Astrocyte of the spinal cord (primary cell): ENCODE measurements at regions not wholly inside any gene's neighbourhood (a gene's known extent, or its start where the extent isn't known, plus 50 kb on each side); places are given as distances from the start of the nearest gene placed in this dataset.

Experiments used
- DNase-seq: peaks from one replicate; pipeline ENCODE4 v3.0.0; 2011; ENCODE audit warnings: low read depth, low spot score
- H3K4me3 ChIP-seq: 2 replicates; pipeline ENCODE4 v1.5.1; 2011; ENCODE audit warnings: low read depth, mild to moderate bottlenecking, low read length, moderate library complexity
- CTCF ChIP-seq: IDR thresholded peaks from 2 replicates; pipeline ENCODE4 v1.5.1; 2012; ENCODE audit warnings: low read depth, mild to moderate bottlenecking, low read length, inconsistent platforms
- in situ Hi-C: cut with HindIII; loops from 2 replicates; pipeline ENCODE4 v1.10.0; 2017; ENCODE audit warnings: low sequenced_read_pairs

- no peak overlapping the region for H3K4me3 ChIP-seq
- no peak for DNase-seq
- in situ Hi-C loops = no loop called here
- no peak for TF ChIP-seq CTCF
Observed at GRCh38 chr14:66345986-66346385, 140.2 kb upstream of the CCDC196 start.

- no peak for TF ChIP-seq CTCF
- no peak for DNase-seq
- H3K4me3 ChIP-seq = no peak overlapping the region
- in situ Hi-C loops = no loop called here
Observed at GRCh38 chr14:66351310-66351709, 134.9 kb upstream of the CCDC196 start.

GRCh38 chr14:66359500-66359899 lies 126.7 kb upstream of the CCDC196 start:
- peak; percentile 41 for TF ChIP-seq CTCF
- no peak overlapping the region for H3K4me3 ChIP-seq
- in situ Hi-C loops = no loop called here
- peak; percentile 54 for DNase-seq

- TF ChIP-seq CTCF = no peak
- in situ Hi-C loops = no loop called here
- no peak overlapping the region for H3K4me3 ChIP-seq
- no peak for DNase-seq
Observed at GRCh38 chr14:66360366-66360926, 125.7 kb upstream of the CCDC196 start.

GRCh38 chr14:66361013-66361412 lies 125.2 kb upstream of the CCDC196 start:
- H3K4me3 ChIP-seq = no peak overlapping the region
- in situ Hi-C loops = no loop called here
- no peak for TF ChIP-seq CTCF

GRCh38 chr14:66365388-66365787 lies 120.8 kb upstream of the CCDC196 start:
- H3K4me3 ChIP-seq = no peak overlapping the region
- in situ Hi-C loops = no loop called here
- no peak for DNase-seq
- TF ChIP-seq CTCF = no peak

More at GRCh38 chr14:66361013-66361412, 125.2 kb upstream of the CCDC196 start:
- DNase-seq = no peak
